H9 (cell line): ENCODE measurements at regions not wholly inside any gene's neighbourhood (a gene's known extent, or its start where the extent isn't known, plus 50 kb on each side); places are given as distances from the start of the nearest gene placed in this dataset.

Experiments
- DNase-seq: peaks from one replicate; pipeline ENCODE4 v3.0.0-alpha.2; 2017
- H2AFZ ChIP-seq: one replicate; pipeline ENCODE4 v1.6.1; 2013; ENCODE audit warnings: mild to moderate bottlenecking, low read length, control low read depth, moderate library complexity
- H2AK5ac ChIP-seq: 2 replicates; pipeline ENCODE4 v1.6.1; 2013; ENCODE audit warnings: low read length, control low read depth, mixed read lengths; ENCODE audit not compliant: insufficient read length
- H2BK120ac ChIP-seq: one replicate; pipeline ENCODE4 v1.6.1; 2013; ENCODE audit warnings: low read depth, mild to moderate bottlenecking, low read length, control low read depth, inconsistent platforms; ENCODE audit not compliant: poor library complexity, severe bottlenecking
- H2BK12ac ChIP-seq: 2 replicates; pipeline ENCODE4 v1.6.1; 2013; ENCODE audit warnings: low read length, control low read depth, mixed read lengths, low read depth; ENCODE audit not compliant: insufficient read length
- H2BK15ac ChIP-seq: 2 replicates; pipeline ENCODE4 v1.6.1; 2013; ENCODE audit warnings: low read depth, low read length, control low read depth
- H2BK20ac ChIP-seq: one replicate; pipeline ENCODE4 v1.6.1; 2013; ENCODE audit warnings: low read depth, mild to moderate bottlenecking, low read length, control low read depth, inconsistent platforms; ENCODE audit not compliant: poor library complexity, severe bottlenecking
- H2BK5ac ChIP-seq: 2 replicates; pipeline ENCODE4 v1.6.1; 2013; ENCODE audit warnings: low read length, control low read depth, mixed read lengths; ENCODE audit not compliant: insufficient read length
- H3K14ac ChIP-seq: 2 replicates; pipeline ENCODE4 v1.6.1; 2013; ENCODE audit warnings: low read length, control low read depth; ENCODE audit not compliant: insufficient read depth
- H3K18ac ChIP-seq: 2 replicates; pipeline ENCODE4 v1.6.1; 2013; ENCODE audit warnings: low read depth, mild to moderate bottlenecking, mixed read lengths, low read length, control low read depth; ENCODE audit not compliant: insufficient read length
- H3K23ac ChIP-seq: 2 replicates; pipeline ENCODE4 v1.6.1; 2013; ENCODE audit warnings: low read length, control low read depth, mixed read lengths, low read depth; ENCODE audit not compliant: insufficient read length
- H3K23me2 ChIP-seq: 2 replicates; pipeline ENCODE4 v1.6.1; 2013; ENCODE audit warnings: low read depth, mild to moderate bottlenecking, mixed read lengths, low read length, control low read depth; ENCODE audit not compliant: insufficient read length, poor library complexity, severe bottlenecking
- H3K27ac ChIP-seq: 2 replicates; pipeline ENCODE4 v1.5.1; 2013; ENCODE audit warnings: low read length, control low read depth, mixed read lengths, low read depth; ENCODE audit not compliant: insufficient read length
- H3K27me3 ChIP-seq: 2 replicates; pipeline ENCODE4 v1.6.1; 2013; ENCODE audit warnings: low read length, control low read depth, inconsistent platforms; ENCODE audit not compliant: insufficient read depth
- H3K4ac ChIP-seq: 2 replicates; pipeline ENCODE4 v1.6.1; 2013; ENCODE audit warnings: low read depth, mild to moderate bottlenecking, control low read depth, inconsistent platforms, low read length, moderate library complexity
- H3K4me1 ChIP-seq: 2 replicates; pipeline ENCODE4 v1.6.1; 2013; ENCODE audit warnings: low read length, control low read depth, inconsistent platforms; ENCODE audit not compliant: insufficient read depth
- H3K4me2 ChIP-seq: 2 replicates; pipeline ENCODE4 v1.6.1; 2013; ENCODE audit warnings: low read length, control low read depth, mixed read lengths; ENCODE audit not compliant: insufficient read length, insufficient read depth
- H3K56ac ChIP-seq: 2 replicates; pipeline ENCODE4 v1.6.1; 2013; ENCODE audit warnings: low read depth, mild to moderate bottlenecking, mixed read lengths, low read length, control low read depth; ENCODE audit not compliant: insufficient read length
- H3K79me1 ChIP-seq: 2 replicates; pipeline ENCODE4 v1.6.1; 2013; ENCODE audit warnings: low read depth, mild to moderate bottlenecking, moderate library complexity, low read length, control low read depth, inconsistent platforms; ENCODE audit not compliant: insufficient read depth, poor library complexity, severe bottlenecking
- H3K79me2 ChIP-seq: 2 replicates; pipeline ENCODE4 v1.6.1; 2013; ENCODE audit warnings: low read length, control low read depth, inconsistent platforms; ENCODE audit not compliant: insufficient read depth
- H3K9ac ChIP-seq: 2 replicates; pipeline ENCODE4 v1.6.1; 2013; ENCODE audit warnings: low read length, control low read depth, mixed read lengths; ENCODE audit not compliant: insufficient read length; ENCODE audit errors: extremely low read depth
- H3K9me3 ChIP-seq: one replicate; pipeline ENCODE4 v1.6.1; 2013; ENCODE audit warnings: low read depth, low read length, inconsistent platforms; ENCODE audit not compliant: control insufficient read depth
- H3T11ph ChIP-seq: one replicate; pipeline ENCODE4 v1.6.1; 2013; ENCODE audit warnings: mild to moderate bottlenecking, low read length, control low read depth, inconsistent platforms
- H4K20me1 ChIP-seq: one replicate; pipeline ENCODE4 v1.6.1; 2013; ENCODE audit not compliant: control insufficient read depth, insufficient read length, insufficient read depth
- H4K5ac ChIP-seq: 2 replicates; pipeline ENCODE4 v1.6.1; 2013; ENCODE audit warnings: low read depth, mild to moderate bottlenecking, mixed read lengths, low read length, control low read depth; ENCODE audit not compliant: insufficient read length
- H4K8ac ChIP-seq: replicated peaks from 2 replicates; pipeline ENCODE4 v1.6.1; 2013; ENCODE audit warnings: low read length, control low read depth, mixed read lengths, low read depth; ENCODE audit not compliant: insufficient read length
- H4K91ac ChIP-seq: 2 replicates; pipeline ENCODE4 v1.6.1; 2013; ENCODE audit warnings: low read depth, mild to moderate bottlenecking, moderate library complexity, mixed read lengths, low read length, control low read depth; ENCODE audit not compliant: insufficient read length
- H3K27ac Mint-ChIP-seq, 3 experiments: 2 replicates in 2 of 3; 3 replicates in 1 of 3; pipeline ENCODE4 v1.8.0; 2020 to 2021; ENCODE audit warnings: mixed read lengths in 3 of 3, mild to moderate bottlenecking in 1 of 3, moderate library complexity in 1 of 3
- H3K27me3 Mint-ChIP-seq: 2 replicates; pipeline ENCODE4 v1.8.0; 2021; ENCODE audit warnings: low read depth, mild to moderate bottlenecking, moderate library complexity, mixed read lengths
- H3K36me3 Mint-ChIP-seq, 3 experiments: 2 replicates in 2 of 3; 3 replicates in 1 of 3; pipeline ENCODE4 v1.8.0; 2020 to 2021; ENCODE audit warnings: low read depth in 3 of 3, mixed read lengths in 3 of 3; ENCODE audit not compliant: insufficient read depth in 1 of 3
- H3K4me1 Mint-ChIP-seq, 2 experiments: 2 replicates each; pipeline ENCODE4 v1.8.0; 2020; ENCODE audit warnings: mixed read lengths in 2 of 2
- H3K4me3 Mint-ChIP-seq, 2 experiments: 2 replicates in 1 of 2; 3 replicates in 1 of 2; pipeline ENCODE4 v1.8.0; 2020 to 2021; ENCODE audit warnings: mild to moderate bottlenecking in 2 of 2, mixed read lengths in 2 of 2, moderate library complexity in 1 of 2
- H3K9me3 Mint-ChIP-seq, 2 experiments: 2 replicates in 1 of 2; 3 replicates in 1 of 2; pipeline ENCODE4 v1.8.0; 2020; ENCODE audit warnings: mild to moderate bottlenecking in 2 of 2, mixed read lengths in 2 of 2, moderate library complexity in 1 of 2
- WGBS: extraction: QIAGEN DNeasy Blood & Tissue Kit; methylation state at CpG from one replicate; pipeline ENCODE4 v1.1.7; 2013; ENCODE audit warnings: missing lambda C conversion rate, low lambda C conversion rate, mixed read lengths; ENCODE audit not compliant: insufficient read length; ENCODE audit errors: extremely low coverage; 5-methylcytosine and 5-hydroxymethylcytosine counted together
- TF ChIP-seq, protein P1 (sequence below): fragments of 200-600 bp; sonication (generic); conservative IDR thresholded peaks from 3 replicates; pipeline ENCODE4 v1.8.0; 2021; ENCODE audit warnings: antibody characterized with exemption, mild to moderate bottlenecking

- Histone ChIP-seq H3K4me2 (no peak overlapping the region), H2BK5ac (no peak overlapping the region), H2BK120ac (no peak overlapping the region), H2AFZ (no peak overlapping the region), H3T11ph (no peak overlapping the region), H2AK5ac (no peak overlapping the region), H4K20me1 (no peaks in the 10 kb centered on the region), H3K27ac (no peak overlapping the region), H3K23ac (no peak overlapping the region), H3K9ac (no peak overlapping the region), H3K79me2 (no peaks in the 10 kb centered on the region), H2BK12ac (no peak overlapping the region), H2BK15ac (no peak overlapping the region), H3K56ac (no peak overlapping the region), H3K79me1 (no peaks in the 10 kb centered on the region), H4K91ac (no peak overlapping the region), H3K4ac (no peak overlapping the region), H4K8ac (no peak overlapping the region), H3K14ac (no peak overlapping the region), H3K18ac (no peak overlapping the region), H3K23me2 (no peaks in the 10 kb centered on the region), H3K27me3 (no peaks in the 10 kb centered on the region), H2BK20ac (no peak overlapping the region), H3K9me3 (no peaks in the 10 kb centered on the region), H4K5ac (no peak overlapping the region), H3K4me1 (no peaks in the 10 kb centered on the region)
- Mint-ChIP-seq H3K9me3 (peaks cover 15 to 19% of the 10 kb centered on the region in 2 experiments), H3K27me3 (no peaks in the 10 kb centered on the region), H3K27ac (no peak overlapping the region), H3K4me3 (no peak overlapping the region), H3K36me3 (peaks cover 4 to 17% (median 16%) of the 10 kb centered on the region in 3 experiments), H3K4me1 (peaks cover 7 to 10% of the 10 kb centered on the region in 2 experiments)
- no peak for DNase-seq
- TF ChIP-seq, protein P1, sequence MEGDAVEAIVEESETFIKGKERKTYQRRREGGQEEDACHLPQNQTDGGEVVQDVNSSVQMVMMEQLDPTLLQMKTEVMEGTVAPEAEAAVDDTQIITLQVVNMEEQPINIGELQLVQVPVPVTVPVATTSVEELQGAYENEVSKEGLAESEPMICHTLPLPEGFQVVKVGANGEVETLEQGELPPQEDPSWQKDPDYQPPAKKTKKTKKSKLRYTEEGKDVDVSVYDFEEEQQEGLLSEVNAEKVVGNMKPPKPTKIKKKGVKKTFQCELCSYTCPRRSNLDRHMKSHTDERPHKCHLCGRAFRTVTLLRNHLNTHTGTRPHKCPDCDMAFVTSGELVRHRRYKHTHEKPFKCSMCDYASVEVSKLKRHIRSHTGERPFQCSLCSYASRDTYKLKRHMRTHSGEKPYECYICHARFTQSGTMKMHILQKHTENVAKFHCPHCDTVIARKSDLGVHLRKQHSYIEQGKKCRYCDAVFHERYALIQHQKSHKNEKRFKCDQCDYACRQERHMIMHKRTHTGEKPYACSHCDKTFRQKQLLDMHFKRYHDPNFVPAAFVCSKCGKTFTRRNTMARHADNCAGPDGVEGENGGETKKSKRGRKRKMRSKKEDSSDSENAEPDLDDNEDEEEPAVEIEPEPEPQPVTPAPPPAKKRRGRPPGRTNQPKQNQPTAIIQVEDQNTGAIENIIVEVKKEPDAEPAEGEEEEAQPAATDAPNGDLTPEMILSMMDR, result no peak
- no CpG with 5 or more reads among the region's 2 CpGs for WGBS
Observed at GRCh38 chr2:40680547-40680946, 228.7 kb upstream of the SLC8A1 start.
